Lower leg skin (tissue), 3 donors: ENCODE measurements at regions not wholly inside any gene's neighbourhood (a gene's known extent, or its start where the extent isn't known, plus 50 kb on each side); places are given as distances from the start of the nearest gene placed in this dataset.
"Not testable (repeated sequence)": the region's sequence is repeated elsewhere in the genome, so short reads cannot be mapped to it uniquely, and the experiment has no call there.

ENCODE experiments used
- POLR2A ChIP-seq, 2 donors: fragments of 450-650 bp; IDR thresholded peaks; one replicate each; pipeline ENCODE4 v1.6.1; 2016 to 2017; ENCODE audit warnings: antibody characterized with exemption in 2 of 2, mild to moderate bottlenecking in 1 of 2, moderate library complexity in 1 of 2
- TF ChIP-seq, protein P1 (sequence below), 3 donors: fragments of 450-650 bp; IDR thresholded peaks; one replicate each; pipeline ENCODE4 v1.5.1; 2016; ENCODE audit warnings: antibody characterized with exemption in 3 of 3, mild to moderate bottlenecking in 3 of 3, moderate library complexity in 2 of 3

GRCh38 chr11:3511416-3512132 lies 130.2 kb downstream of the ART5 start:
- TF ChIP-seq, protein P1, sequence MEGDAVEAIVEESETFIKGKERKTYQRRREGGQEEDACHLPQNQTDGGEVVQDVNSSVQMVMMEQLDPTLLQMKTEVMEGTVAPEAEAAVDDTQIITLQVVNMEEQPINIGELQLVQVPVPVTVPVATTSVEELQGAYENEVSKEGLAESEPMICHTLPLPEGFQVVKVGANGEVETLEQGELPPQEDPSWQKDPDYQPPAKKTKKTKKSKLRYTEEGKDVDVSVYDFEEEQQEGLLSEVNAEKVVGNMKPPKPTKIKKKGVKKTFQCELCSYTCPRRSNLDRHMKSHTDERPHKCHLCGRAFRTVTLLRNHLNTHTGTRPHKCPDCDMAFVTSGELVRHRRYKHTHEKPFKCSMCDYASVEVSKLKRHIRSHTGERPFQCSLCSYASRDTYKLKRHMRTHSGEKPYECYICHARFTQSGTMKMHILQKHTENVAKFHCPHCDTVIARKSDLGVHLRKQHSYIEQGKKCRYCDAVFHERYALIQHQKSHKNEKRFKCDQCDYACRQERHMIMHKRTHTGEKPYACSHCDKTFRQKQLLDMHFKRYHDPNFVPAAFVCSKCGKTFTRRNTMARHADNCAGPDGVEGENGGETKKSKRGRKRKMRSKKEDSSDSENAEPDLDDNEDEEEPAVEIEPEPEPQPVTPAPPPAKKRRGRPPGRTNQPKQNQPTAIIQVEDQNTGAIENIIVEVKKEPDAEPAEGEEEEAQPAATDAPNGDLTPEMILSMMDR (IDR thresholded peaks at IDR 0.05): not testable (repeated sequence)
- TF ChIP-seq POLR2A (IDR thresholded peaks at IDR 0.05): not testable (repeated sequence)
